Raji (cell line): ENCODE measurements at regions not wholly inside any gene's neighbourhood (a gene's known extent, or its start where the extent isn't known, plus 50 kb on each side); places are given as distances from the start of the nearest gene placed in this dataset.

Experiments used
- POLR2A ChIP-seq: IDR thresholded peaks from 2 replicates; pipeline ENCODE4 v1.6.1; 2011; ENCODE audit warnings: low read depth, low read length, control low read depth; ENCODE audit not compliant: insufficient read depth

DNA sequence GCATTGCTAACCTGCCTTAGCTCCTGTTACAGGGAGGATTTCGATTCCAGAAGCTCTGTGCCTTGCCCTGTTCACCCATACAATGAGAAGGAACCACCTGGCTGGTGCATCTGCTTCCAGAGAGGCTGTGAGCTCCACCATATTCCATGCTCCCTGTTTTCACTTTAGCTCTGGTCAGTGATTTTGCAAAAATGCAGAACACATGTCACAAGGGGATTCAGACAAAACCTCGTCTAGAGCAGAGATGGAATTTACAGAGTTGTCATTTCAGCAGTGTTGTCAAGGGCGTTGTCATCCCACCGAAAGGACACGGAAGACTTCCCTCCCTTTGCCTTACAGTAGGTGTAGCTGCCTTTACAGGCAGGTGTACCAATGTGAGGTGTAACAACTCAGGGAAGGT is 223.0 kb upstream of the ARID1B start:
- TF ChIP-seq POLR2A: no peak

DNA sequence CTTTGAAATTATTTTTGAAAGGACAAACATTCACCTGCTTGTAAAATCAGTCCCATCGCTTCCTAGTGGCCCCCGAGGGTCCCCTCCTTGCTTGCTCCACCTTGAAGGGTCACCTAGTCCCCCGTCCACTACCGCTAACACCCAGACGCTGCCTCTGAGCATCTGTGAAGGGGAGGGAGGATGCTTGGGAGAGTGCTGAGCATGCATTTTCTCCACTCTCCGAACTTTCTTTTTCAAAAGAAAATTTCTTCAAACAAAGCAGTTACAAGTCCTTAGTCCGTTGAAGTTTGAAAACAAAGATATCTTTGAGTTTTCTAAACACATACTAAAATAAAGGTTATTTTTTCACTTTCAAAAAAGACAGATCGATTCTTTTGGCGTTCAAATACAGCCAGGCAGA is 224.3 kb upstream of the ARID1B start:
- TF ChIP-seq POLR2A: no peak

DNA sequence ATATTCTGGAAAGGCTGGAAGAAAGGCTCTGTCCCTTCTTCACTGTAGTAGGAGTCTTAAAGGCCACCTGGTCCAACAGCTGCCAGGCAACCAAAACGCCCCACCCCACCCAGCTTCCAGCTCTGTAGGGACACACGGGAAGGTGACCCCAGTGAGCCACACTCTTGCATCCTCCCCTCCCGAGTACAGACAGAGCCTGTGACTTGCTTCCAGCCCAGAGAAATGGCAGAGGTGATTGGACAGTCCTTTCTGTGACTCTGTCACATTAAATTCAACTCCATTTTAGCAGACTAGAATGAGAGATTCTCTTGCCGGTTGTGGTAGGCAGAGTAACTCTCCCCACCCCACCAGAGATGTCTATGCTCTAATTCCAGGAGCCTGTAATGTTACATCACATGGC is 226.2 kb upstream of the ARID1B start:
- no peak for TF ChIP-seq POLR2A

- TF ChIP-seq POLR2A: no peak
These were observed 231.2 kb upstream of the ARID1B start for GRCh38 chr6:156545931-156546330.

DNA sequence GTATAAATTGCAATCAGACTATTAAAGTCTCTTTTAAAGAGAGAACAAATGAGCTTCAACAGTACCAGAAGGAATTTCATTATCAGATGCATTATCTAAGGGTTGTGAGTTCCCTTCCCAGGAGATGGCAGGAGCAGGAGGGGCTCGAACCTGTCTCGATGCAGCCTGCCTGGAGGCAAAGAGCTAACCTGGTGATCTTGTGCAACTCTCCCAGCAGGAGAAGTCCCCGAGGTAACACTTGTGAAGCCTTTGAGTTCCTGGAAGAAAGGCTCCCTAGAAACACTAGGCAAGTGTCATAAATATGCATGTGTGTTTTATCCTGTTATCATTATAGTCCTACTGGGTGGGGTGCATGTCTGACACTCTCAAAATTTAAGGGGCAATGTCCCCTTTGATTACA is 232.2 kb upstream of the ARID1B start:
- no peak for TF ChIP-seq POLR2A

DNA sequence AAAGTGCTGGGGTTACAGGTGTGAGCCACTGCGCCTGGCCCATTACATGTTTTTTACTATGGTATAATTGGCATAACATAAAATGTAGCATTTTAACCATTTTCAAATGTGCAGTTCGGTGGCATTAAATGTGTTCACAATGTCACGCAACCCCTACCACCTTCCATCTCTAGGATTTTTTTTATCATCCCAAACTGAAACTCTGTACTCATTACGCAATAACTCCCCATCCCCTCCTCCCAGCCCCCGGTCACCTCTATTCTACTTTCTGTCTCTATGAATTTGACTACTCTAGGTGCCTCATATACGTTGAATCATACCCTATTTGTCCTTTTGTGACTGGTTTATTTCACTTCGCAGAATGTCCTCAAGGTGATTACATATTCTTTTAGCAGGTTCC is 233.1 kb upstream of the ARID1B start:
- no peak for TF ChIP-seq POLR2A

DNA sequence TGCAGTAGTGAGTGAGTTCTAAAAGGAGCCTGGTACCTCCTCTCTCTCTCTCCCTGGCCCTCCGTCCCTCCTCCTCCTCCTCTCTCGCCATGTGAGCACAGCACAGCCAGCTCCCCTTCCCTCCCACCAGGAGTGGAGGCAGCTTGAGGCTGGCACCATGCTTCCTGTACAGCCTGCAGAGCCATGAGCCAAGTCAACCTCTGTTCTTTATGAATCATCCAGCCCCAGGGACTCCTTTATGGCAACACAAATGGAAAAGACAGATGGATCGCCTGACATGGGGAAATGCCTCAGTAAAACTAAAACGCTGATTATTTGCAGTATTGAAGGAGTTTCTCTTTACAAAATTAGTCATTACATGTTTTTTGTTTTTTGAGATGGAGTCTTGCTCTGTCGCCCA is 233.7 kb upstream of the ARID1B start:
- no peak for TF ChIP-seq POLR2A

- TF ChIP-seq POLR2A: no peak
These were observed 238.1 kb upstream of the ARID1B start for GRCh38 chr6:156538875-156539660.

DNA sequence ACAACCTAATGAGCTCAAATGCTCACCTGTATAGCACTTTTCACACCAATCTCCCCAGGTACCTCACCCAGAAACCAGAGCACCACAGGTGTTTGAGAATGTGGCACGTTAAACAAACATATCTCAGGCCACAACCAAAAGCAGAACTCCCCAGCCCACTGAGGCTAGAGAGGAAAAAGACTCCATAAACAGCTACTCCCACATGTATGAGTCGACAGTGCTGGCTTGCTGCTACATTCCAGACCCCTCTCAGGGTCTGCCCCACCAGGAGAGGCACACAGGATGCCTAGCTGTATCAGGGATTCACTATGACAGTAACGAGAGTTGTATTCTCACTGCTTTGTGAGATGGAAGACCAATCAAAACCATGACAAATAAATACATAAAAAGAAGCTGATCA is 242.6 kb upstream of the ARID1B start:
- no peak for TF ChIP-seq POLR2A

DNA sequence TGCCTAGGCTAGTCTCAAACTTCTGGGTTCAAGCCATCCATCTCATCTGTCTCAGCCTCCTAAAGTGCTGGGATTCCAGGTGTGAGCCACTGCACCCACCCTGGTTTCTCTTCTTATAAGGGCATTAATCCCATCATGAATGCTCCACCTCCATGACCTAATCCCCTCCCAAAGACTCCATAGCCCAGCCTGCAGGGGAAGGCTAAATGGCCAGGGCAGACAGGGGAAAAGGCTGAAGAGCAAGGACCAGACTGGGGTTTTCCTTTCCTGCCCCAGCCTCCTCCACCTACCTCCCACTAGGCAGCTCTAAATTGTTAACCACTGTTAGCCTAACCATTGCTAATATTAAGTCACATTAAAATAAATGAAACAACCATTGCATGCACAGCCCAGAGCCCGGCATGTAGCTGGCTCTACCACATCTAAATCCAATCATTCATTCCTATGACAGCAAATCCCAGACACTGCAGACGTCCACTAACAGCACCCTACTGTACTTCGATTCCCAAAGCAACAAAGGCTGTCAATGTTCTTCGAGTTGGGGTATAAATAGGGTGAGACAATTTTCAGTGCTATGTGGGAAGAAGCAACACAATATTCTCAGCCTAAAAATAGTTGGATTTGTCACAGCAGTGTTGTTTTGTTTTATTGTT is 243.2 kb upstream of the ARID1B start:
- TF ChIP-seq POLR2A: no peak

- no peak for TF ChIP-seq POLR2A
These were observed 251.1 kb upstream of the ARID1B start for GRCh38 chr6:156526081-156526480.

DNA sequence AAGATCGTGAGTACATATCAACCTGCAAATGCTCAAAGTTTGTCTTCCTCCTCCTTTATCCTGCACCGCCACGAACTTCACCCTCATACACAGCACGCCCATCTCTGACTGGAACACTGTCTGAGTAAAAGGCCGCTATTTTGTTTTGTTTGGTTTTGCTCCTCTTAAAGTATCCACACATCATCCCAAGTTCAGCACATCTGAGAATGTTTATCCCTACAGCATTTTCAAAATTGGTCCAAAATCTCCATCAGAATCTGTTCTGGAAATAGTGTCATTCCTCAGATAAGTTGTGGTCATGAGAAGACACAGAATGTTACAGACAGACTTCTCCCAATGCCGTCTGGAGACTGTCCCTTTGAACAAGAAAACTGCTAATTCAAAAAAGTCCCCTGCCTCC is 251.6 kb upstream of the ARID1B start:
- TF ChIP-seq POLR2A: no peak

- no peak for TF ChIP-seq POLR2A
These were observed 257.2 kb upstream of the ARID1B start for GRCh38 chr6:156519940-156520339.

- TF ChIP-seq POLR2A: no peak
These were observed 260.1 kb upstream of the ARID1B start for GRCh38 chr6:156517088-156517487.

- no peak for TF ChIP-seq POLR2A
These were observed 261.9 kb upstream of the ARID1B start for GRCh38 chr6:156515242-156515641.

GRCh38 chr6:156513504-156513903 is 263.7 kb upstream of the ARID1B start:
- no peak for TF ChIP-seq POLR2A

DNA sequence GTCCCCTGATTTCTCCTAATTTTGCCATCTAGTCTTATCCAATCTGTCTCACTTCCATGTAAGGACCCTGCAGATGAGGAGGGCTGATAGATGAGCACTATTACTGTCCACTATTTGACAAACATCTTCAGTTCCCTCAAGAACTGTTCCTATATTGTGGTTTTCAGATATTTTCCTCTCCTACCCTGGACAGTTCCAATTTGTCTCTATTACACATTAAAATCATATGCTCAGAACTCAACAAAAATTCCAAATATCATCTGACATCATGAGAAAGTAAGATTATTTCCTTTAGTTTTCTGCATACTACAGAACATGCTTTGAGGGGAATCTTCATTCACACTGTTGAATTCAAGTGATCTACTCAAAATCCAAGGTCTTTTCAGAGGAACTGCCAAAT is 265.6 kb upstream of the ARID1B start:
- TF ChIP-seq POLR2A: no peak
